Sigmoid colon (tissue), 6 donors: ENCODE measurements at regions not wholly inside any gene's neighbourhood (a gene's known extent, or its start where the extent isn't known, plus 50 kb on each side); places are given as distances from the start of the nearest gene placed in this dataset.

Experiments used
- DNase-seq: peaks from one replicate; pipeline ENCODE4 v3.0.0-alpha.2; 2019
- H3K27ac ChIP-seq, 4 donors: fragments of 200-600 bp; sonication (generic); one replicate each; pipeline ENCODE4 v1.5.1; 2016 to 2019; ENCODE audit warnings: mild to moderate bottlenecking in 1 of 4
- H3K27me3 ChIP-seq, 3 donors: fragments of 200-600 bp; sonication (generic); one replicate each; pipeline ENCODE4 v1.5.1; 2019; ENCODE audit warnings: mild to moderate bottlenecking in 1 of 3
- H3K36me3 ChIP-seq, 4 donors: fragments of 200-600 bp; sonication (generic); one replicate each; pipeline ENCODE4 v1.5.1; 2016 to 2019
- H3K4me1 ChIP-seq, 4 donors: fragments of 200-600 bp; sonication (generic); one replicate each; pipeline ENCODE4 v1.5.1; 2017 to 2019
- H3K4me3 ChIP-seq, 4 donors: fragments of 200-600 bp; sonication (generic); one replicate each; pipeline ENCODE4 v1.5.1; 2017 to 2019; ENCODE audit warnings: mild to moderate bottlenecking in 2 of 4, moderate library complexity in 1 of 4
- H3K9me3 ChIP-seq, 4 donors: fragments of 200-600 bp in 3 of 4; sonication (generic) in 3 of 4; one replicate each; pipeline versions ENCODE4 v1.5.1 to v1.6.1; 2013 to 2019
- CTCF ChIP-seq, 4 experiments: fragments of 450-650 bp in 3 of 4; fragments of 200-600 bp in 1 of 4; IDR thresholded peaks; one replicate each; pipeline ENCODE4 v1.5.1; 2016 to 2019; ENCODE audit warnings: antibody characterized with exemption in 4 of 4, mild to moderate bottlenecking in 3 of 4, moderate library complexity in 2 of 4
- EP300 ChIP-seq, 4 donors: sonication (generic); formaldehyde crosslinking; IDR thresholded peaks; one replicate each; pipeline ENCODE4 v1.6.1; 2017; ENCODE audit warnings: antibody characterized with exemption in 4 of 4
- POLR2A ChIP-seq, 2 donors: fragments of 450-650 bp; IDR thresholded peaks; one replicate each; pipeline ENCODE4 v1.6.1; 2016; ENCODE audit warnings: antibody characterized with exemption in 2 of 2, mild to moderate bottlenecking in 2 of 2, moderate library complexity in 2 of 2
- POLR2AphosphoS5 ChIP-seq, 4 donors: sonication (generic); formaldehyde crosslinking; IDR thresholded peaks; one replicate each; pipeline ENCODE4 v1.6.1; 2017; ENCODE audit warnings: antibody characterized with exemption in 4 of 4
- WGBS, 2 donors: extraction: QIAGEN DNeasy Blood & Tissue Kit; methylation state at CpG; one replicate each; pipeline ENCODE4 v1.1.7; 2013; 5-methylcytosine and 5-hydroxymethylcytosine counted together
- intact Hi-C: fragments of 100-400 bp; cut with DNase I; formaldehyde crosslinking; loops from one replicate; pipeline ENCODE4 v1.15.1; 2023
- donor health status: healthy with polysubstance abuse.
- donor health status: healthy.

GRCh38 chr5:124342584-124342983 is 403.9 kb downstream of the ZNF608 start:
- peak overlapping the region in 2 of 4 donors; percentile 52 to 53 for H3K27ac ChIP-seq
- WGBS, 2 donors, result 88 to 96% methylated on average over 7 of the region's 7 CpGs

GRCh38 chr5:124342027-124342471 is 404.4 kb downstream of the ZNF608 start:
- H3K36me3 ChIP-seq, result no peaks in the 10 kb centered on the region
- TF ChIP-seq POLR2A (IDR thresholded peaks at IDR 0.05), result no peak
- no peak for TF ChIP-seq EP300 (IDR thresholded peaks at IDR 0.05)
- TF ChIP-seq CTCF (IDR thresholded peaks at IDR 0.05), result no peak
- TF ChIP-seq POLR2AphosphoS5 (IDR thresholded peaks at IDR 0.05), result no peak
- DNase-seq, result peak; percentile 62
- no peak overlapping the region for H3K4me3 ChIP-seq
- 70 to 85% methylated on average over 1 of the region's 1 CpG for WGBS, 2 donors
- intact Hi-C loops, result no loop called here
- no peaks in the 10 kb centered on the region for H3K9me3 ChIP-seq
- peak overlapping the region in 3 of 4 donors; percentile 40 to 53 (median 52) for H3K27ac ChIP-seq
- H3K27me3 ChIP-seq, result no peaks in the 10 kb centered on the region
- H3K4me1 ChIP-seq, result peaks cover 0 to 38% (median 32%) of the 10 kb centered on the region in 4 donors

More at GRCh38 chr5:124342584-124342983, 403.9 kb downstream of the ZNF608 start:
- Histone ChIP-seq H3K27me3 (no peaks in the 10 kb centered on the region), H3K9me3 (no peaks in the 10 kb centered on the region), H3K4me1 (peaks cover 0 to 38% (median 32%) of the 10 kb centered on the region in 4 donors), H3K4me3 (no peak overlapping the region), H3K36me3 (no peaks in the 10 kb centered on the region)
- DNase-seq, result no peak
- no peak for TF ChIP-seq POLR2AphosphoS5 (IDR thresholded peaks at IDR 0.05)
- TF ChIP-seq EP300 (IDR thresholded peaks at IDR 0.05), result no peak
- no peak for TF ChIP-seq POLR2A (IDR thresholded peaks at IDR 0.05)
- TF ChIP-seq CTCF (IDR thresholded peaks at IDR 0.05), result no peak
- intact Hi-C loops, result no loop called here

- peak; percentile 59 for DNase-seq
- H3K4me3 ChIP-seq, result peak overlapping the region in 2 of 4 donors; percentile 3 to 6
- H3K9me3 ChIP-seq, result no peaks in the 10 kb centered on the region
- TF ChIP-seq POLR2AphosphoS5 (IDR thresholded peaks at IDR 0.05) (peak in 3 of 4 donors; percentile 13 to 69 (median 55)), EP300 (IDR thresholded peaks at IDR 0.05) (peak in 1 of 4 donors; percentile 2), POLR2A (IDR thresholded peaks at IDR 0.05) (no peak), CTCF (IDR thresholded peaks at IDR 0.05) (no peak)
- WGBS, 2 donors, result 73 to 78% methylated on average over 7 of the region's 7 CpGs
- H3K27me3 ChIP-seq, result no peaks in the 10 kb centered on the region
- peak overlapping the region; percentile 40 to 53 (median 52) for H3K27ac ChIP-seq
- no peaks in the 10 kb centered on the region for H3K36me3 ChIP-seq
- H3K4me1 ChIP-seq, result peaks cover 0 to 38% (median 32%) of the 10 kb centered on the region in 4 donors
- intact Hi-C loops, result no loop called here
These were observed 405.2 kb downstream of the ZNF608 start for GRCh38 chr5:124341066-124341858.

GRCh38 chr5:124337996-124338395 is 408.4 kb downstream of the ZNF608 start:
- intact Hi-C loops, result no loop called here
- Histone ChIP-seq H3K4me3 (no peak overlapping the region), H3K9me3 (no peaks in the 10 kb centered on the region), H3K27me3 (no peaks in the 10 kb centered on the region), H3K4me1 (peaks cover 0 to 29% (median 25%) of the 10 kb centered on the region in 4 donors), H3K36me3 (no peaks in the 10 kb centered on the region), H3K27ac (no peak overlapping the region)
- DNase-seq, result no peak
- TF ChIP-seq POLR2AphosphoS5 (IDR thresholded peaks at IDR 0.05) (no peak), EP300 (IDR thresholded peaks at IDR 0.05) (no peak), POLR2A (IDR thresholded peaks at IDR 0.05) (no peak), CTCF (IDR thresholded peaks at IDR 0.05) (no peak)
